CD14-positive monocyte (primary cell): ENCODE measurements at regions not wholly inside any gene's neighbourhood (a gene's known extent, or its start where the extent isn't known, plus 50 kb on each side); places are given as distances from the start of the nearest gene placed in this dataset.

ENCODE experiments used
- DNase-seq, 3 donors: peaks; one replicate each; pipeline ENCODE4 v3.0.0-alpha.2; 2011 to 2022
- H2AFZ ChIP-seq: 2 replicates; pipeline ENCODE4 v1.6.0; 2012; ENCODE audit warnings: mild to moderate bottlenecking, low read depth, low read length, inconsistent platforms; ENCODE audit not compliant: insufficient read depth, poor library complexity, severe bottlenecking
- H3K27ac ChIP-seq, 2 donors: 1 replicate in 1 of 2; 2 replicates in 1 of 2; pipeline ENCODE4 v1.5.1; 2012 to 2013; ENCODE audit warnings: low read length in 2 of 2, control low read depth in 1 of 2, inconsistent platforms in 1 of 2, low read depth in 1 of 2, mild to moderate bottlenecking in 1 of 2
- H3K27me3 ChIP-seq, 2 donors: one replicate each; pipeline versions ENCODE4 v1.6.0 to v1.6.1; 2011 to 2013; ENCODE audit warnings: low read length in 2 of 2; ENCODE audit not compliant: control insufficient read depth in 2 of 2, insufficient read depth in 2 of 2
- H3K36me3 ChIP-seq, 2 donors: replicated peaks in 1 of 2; 1 replicate in 1 of 2; 2 replicates in 1 of 2; pipeline versions ENCODE4 v1.5.1 to v1.6.1; 2012 to 2013; ENCODE audit warnings: low read length in 2 of 2, control low read depth in 1 of 2, inconsistent platforms in 1 of 2, mild to moderate bottlenecking in 1 of 2; ENCODE audit not compliant: insufficient read depth in 2 of 2, control insufficient read depth in 1 of 2
- H3K4me1 ChIP-seq, 2 donors: 1 replicate in 1 of 2; 2 replicates in 1 of 2; pipeline versions ENCODE4 v1.5.1 to v1.6.1; 2012 to 2013; ENCODE audit warnings: low read length in 2 of 2, control low read depth in 1 of 2, inconsistent platforms in 1 of 2, mild to moderate bottlenecking in 1 of 2, moderate library complexity in 1 of 2; ENCODE audit not compliant: insufficient read depth in 2 of 2, control insufficient read depth in 1 of 2
- H3K4me2 ChIP-seq: replicated peaks from 2 replicates; pipeline ENCODE3; 2012; ENCODE audit warnings: low read length, moderate library complexity, mild to moderate bottlenecking; ENCODE audit not compliant: poor library complexity, severe bottlenecking; ENCODE audit errors: extremely low read depth
- H3K4me3 ChIP-seq, 3 experiments: fragments of 200-600 bp in 1 of 3; sonication (generic) in 1 of 3; replicated peaks in 1 of 3; 1 replicate in 2 of 3; 2 replicates in 1 of 3; pipeline ENCODE4 v1.5.1; 2011 to 2013; ENCODE audit warnings: low read length in 3 of 3, mild to moderate bottlenecking in 3 of 3, control low read depth in 2 of 3, low read depth in 2 of 3, inconsistent platforms in 1 of 3, moderate library complexity in 1 of 3
- H3K79me2 ChIP-seq: 2 replicates; pipeline ENCODE4 v1.6.0; 2012; ENCODE audit warnings: mild to moderate bottlenecking, control low read depth, inconsistent platforms, low read length, moderate library complexity; ENCODE audit not compliant: insufficient read depth
- H3K9ac ChIP-seq: 2 replicates; pipeline ENCODE4 v1.6.0; 2017; ENCODE audit warnings: low read length, mild to moderate bottlenecking; ENCODE audit not compliant: insufficient read depth, poor library complexity, severe bottlenecking
- H3K9me3 ChIP-seq, 2 donors: replicated peaks in 1 of 2; 1 replicate in 1 of 2; 2 replicates in 1 of 2; pipeline versions ENCODE4 v1.5.1 to v1.6.1; 2012 to 2013; ENCODE audit warnings: low read length in 2 of 2, control low read depth in 1 of 2; ENCODE audit not compliant: control insufficient read depth in 1 of 2, insufficient read depth in 1 of 2
- H4K20me1 ChIP-seq: 2 replicates; pipeline ENCODE4 v1.6.0; 2012; ENCODE audit warnings: mild to moderate bottlenecking, low read length, control low read depth, moderate library complexity; ENCODE audit not compliant: insufficient read depth
- H3K27ac Mint-ChIP-seq, 7 donors: one replicate each; pipeline ENCODE4 v1.8.0; 2020; ENCODE audit warnings: mild to moderate bottlenecking in 7 of 7, mixed read lengths in 7 of 7, moderate library complexity in 6 of 7, inconsistent platforms in 2 of 7
- H3K27me3 Mint-ChIP-seq, 3 donors: one replicate each; pipeline ENCODE4 v1.8.0; 2021 to 2022; ENCODE audit warnings: low read depth in 3 of 3, mild to moderate bottlenecking in 3 of 3, mixed read lengths in 3 of 3, moderate library complexity in 3 of 3, inconsistent platforms in 1 of 3
- H3K36me3 Mint-ChIP-seq, 2 donors: one replicate each; pipeline ENCODE4 v1.8.0; 2020; ENCODE audit warnings: mixed read lengths in 2 of 2, inconsistent platforms in 1 of 2, mild to moderate bottlenecking in 1 of 2
- H3K4me1 Mint-ChIP-seq: one replicate; pipeline ENCODE4 v1.8.0; 2020; ENCODE audit warnings: mild to moderate bottlenecking, mixed read lengths
- H3K4me3 Mint-ChIP-seq, 2 donors: one replicate each; pipeline ENCODE4 v1.8.0; 2020; ENCODE audit warnings: mild to moderate bottlenecking in 2 of 2, mixed read lengths in 2 of 2, moderate library complexity in 1 of 2
- H3K9me3 Mint-ChIP-seq, 7 donors: one replicate each; pipeline ENCODE4 v1.8.0; 2020 to 2022; ENCODE audit warnings: mixed read lengths in 7 of 7, mild to moderate bottlenecking in 6 of 7, moderate library complexity in 6 of 7, inconsistent platforms in 2 of 7
- CTCF ChIP-seq: fragments of 200-600 bp; IDR thresholded peaks from one replicate; pipeline ENCODE4 v1.8.0; 2022; ENCODE audit warnings: antibody characterized with exemption, mild to moderate bottlenecking
- WGBS: methylation state at CpG from one replicate; pipeline ENCODE4 v1.1.5; 2013; ENCODE audit warnings: missing lambda C conversion rate; ENCODE audit not compliant: insufficient coverage; 5-methylcytosine and 5-hydroxymethylcytosine counted together
- intact Hi-C, 2 donors: fragments of 100-400 bp; cut with micrococcal nuclease; formaldehyde crosslinking; loops; one replicate each; pipeline versions ENCODE4 v1.15.0 to v1.15.1; 2023

GRCh38 chrY:19816920-19817319, 72.4 kb upstream of the KDM5D start:
- intact Hi-C loops, result no loop called here
- H3K36me3 Mint-ChIP-seq, result no peaks in the 10 kb centered on the region
- no peaks in the 10 kb centered on the region for H3K9me3 Mint-ChIP-seq
- H3K27ac ChIP-seq, result no peak overlapping the region
- TF ChIP-seq CTCF, result no peak
- peaks cover 0 to 2% of the 10 kb centered on the region in 2 donors for H3K4me1 ChIP-seq
- H4K20me1 ChIP-seq, result no peaks in the 10 kb centered on the region
- H3K27me3 ChIP-seq, result no peaks in the 10 kb centered on the region
- H3K4me1 Mint-ChIP-seq, result peaks cover 20% of the 10 kb centered on the region
- no peaks in the 10 kb centered on the region for H3K9me3 ChIP-seq
- H3K4me2 ChIP-seq, result no peak overlapping the region
- no peak overlapping the region for H2AFZ ChIP-seq
- H3K79me2 ChIP-seq, result no peaks in the 10 kb centered on the region
- WGBS, result 0% methylated on average over 2 of the region's 6 CpGs
- no peak overlapping the region for H3K4me3 ChIP-seq
- no peak for DNase-seq
- H3K27ac Mint-ChIP-seq, result no peak overlapping the region
- H3K27me3 Mint-ChIP-seq, result no peaks in the 10 kb centered on the region
- H3K9ac ChIP-seq, result no peak overlapping the region
- peak overlapping the region in 1 of 2 donors; percentile 43 for H3K4me3 Mint-ChIP-seq
- no peaks in the 10 kb centered on the region for H3K36me3 ChIP-seq

- intact Hi-C loops, result no loop called here
- H3K27me3 Mint-ChIP-seq, result no peaks in the 10 kb centered on the region
- peak in 2 of 3 donors; percentile 1 to 8 for DNase-seq
Measured at GRCh38 chrY:19816053-19816823, 71.7 kb upstream of the KDM5D start.

More at GRCh38 chrY:19816053-19816823, 71.7 kb upstream of the KDM5D start:
- peaks cover 0 to 2% of the 10 kb centered on the region in 2 donors for H3K4me1 ChIP-seq
- no peaks in the 10 kb centered on the region for H4K20me1 ChIP-seq
- H3K27ac Mint-ChIP-seq, result peak overlapping the region in 1 of 7 donors; percentile 54
- no peak overlapping the region for H2AFZ ChIP-seq
- no peak for TF ChIP-seq CTCF
- peaks cover 23% of the 10 kb centered on the region for H3K4me1 Mint-ChIP-seq
- no peak overlapping the region for H3K27ac ChIP-seq
- no peaks in the 10 kb centered on the region for H3K27me3 ChIP-seq
- 40% methylated on average over 8 of the region's 18 CpGs for WGBS
- no peak overlapping the region for H3K9ac ChIP-seq
- no peak overlapping the region for H3K4me2 ChIP-seq
- H3K4me3 Mint-ChIP-seq, result peak overlapping the region; percentile 70 to 82
- H3K36me3 Mint-ChIP-seq, result no peaks in the 10 kb centered on the region
- H3K9me3 Mint-ChIP-seq, result no peaks in the 10 kb centered on the region
- no peaks in the 10 kb centered on the region for H3K36me3 ChIP-seq
- no peak overlapping the region for H3K4me3 ChIP-seq
- no peaks in the 10 kb centered on the region for H3K9me3 ChIP-seq
- no peaks in the 10 kb centered on the region for H3K79me2 ChIP-seq
